Loucy (cell line): ENCODE measurements at regions not wholly inside any gene's neighbourhood (a gene's known extent, or its start where the extent isn't known, plus 50 kb on each side); places are given as distances from the start of the nearest gene placed in this dataset.

Experiments used
- EZH2phosphoT487 ChIP-seq: fragments of 200-600 bp; IDR thresholded peaks from 2 replicates; pipeline ENCODE4 v1.6.1; 2018; ENCODE audit warnings: antibody characterized with exemption, mild to moderate bottlenecking, moderate library complexity, borderline replicate concordance
- TF ChIP-seq, protein P1 (sequence below): fragments of 200-600 bp; sonication (generic); conservative IDR thresholded peaks from 2 replicates; pipeline ENCODE4 v1.5.1; 2014; ENCODE audit warnings: mild to moderate bottlenecking, antibody characterized with exemption, low read length

DNA sequence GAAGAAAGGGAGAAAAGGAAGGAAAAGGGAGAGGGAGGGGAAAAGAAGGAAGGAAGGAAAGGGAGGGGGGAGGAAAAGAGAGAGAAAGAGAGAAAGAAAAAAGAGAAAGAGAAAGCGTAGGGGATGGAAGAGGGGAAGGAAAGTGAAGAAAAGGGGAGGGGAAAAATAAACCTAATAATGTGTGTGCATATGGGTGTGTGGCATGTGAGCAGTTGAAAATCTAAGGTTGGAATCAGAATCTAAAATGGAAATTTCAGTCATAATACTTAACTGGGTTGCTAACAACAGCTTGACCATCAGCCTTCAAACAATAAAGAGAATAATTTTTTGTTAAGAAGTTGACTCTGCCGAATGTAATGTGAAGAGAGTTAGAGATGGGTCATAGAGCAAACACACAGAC lies 407.9 kb upstream of the SLC14A2 start:
- TF ChIP-seq, protein P1, sequence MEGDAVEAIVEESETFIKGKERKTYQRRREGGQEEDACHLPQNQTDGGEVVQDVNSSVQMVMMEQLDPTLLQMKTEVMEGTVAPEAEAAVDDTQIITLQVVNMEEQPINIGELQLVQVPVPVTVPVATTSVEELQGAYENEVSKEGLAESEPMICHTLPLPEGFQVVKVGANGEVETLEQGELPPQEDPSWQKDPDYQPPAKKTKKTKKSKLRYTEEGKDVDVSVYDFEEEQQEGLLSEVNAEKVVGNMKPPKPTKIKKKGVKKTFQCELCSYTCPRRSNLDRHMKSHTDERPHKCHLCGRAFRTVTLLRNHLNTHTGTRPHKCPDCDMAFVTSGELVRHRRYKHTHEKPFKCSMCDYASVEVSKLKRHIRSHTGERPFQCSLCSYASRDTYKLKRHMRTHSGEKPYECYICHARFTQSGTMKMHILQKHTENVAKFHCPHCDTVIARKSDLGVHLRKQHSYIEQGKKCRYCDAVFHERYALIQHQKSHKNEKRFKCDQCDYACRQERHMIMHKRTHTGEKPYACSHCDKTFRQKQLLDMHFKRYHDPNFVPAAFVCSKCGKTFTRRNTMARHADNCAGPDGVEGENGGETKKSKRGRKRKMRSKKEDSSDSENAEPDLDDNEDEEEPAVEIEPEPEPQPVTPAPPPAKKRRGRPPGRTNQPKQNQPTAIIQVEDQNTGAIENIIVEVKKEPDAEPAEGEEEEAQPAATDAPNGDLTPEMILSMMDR: no peak
- TF ChIP-seq EZH2phosphoT487: no peak
